Panc1 (cell line): ENCODE measurements at regions not wholly inside any gene's neighbourhood (a gene's known extent, or its start where the extent isn't known, plus 50 kb on each side); places are given as distances from the start of the nearest gene placed in this dataset.

Experiments
- ATAC-seq: fragments of 200-7000 bp; cut with Tn5 transposase; 2 replicates; pipeline ENCODE4 v1.9.1; 2020; ENCODE audit warnings: mild to moderate bottlenecking, moderate library complexity
- BruUV-seq: library from RNA; stranded (reverse); fragments of 400-500 nt; replicated peaks from 2 replicates; lab custom pipeline; 2021; lab: Mats Ljungman, UMichigan
- CTCF ChIA-PET: fragments of 300-600 bp; sonication (Branson Sonifier 250); formaldehyde crosslinking; loops from one replicate; lab custom pipeline; 2022; ENCODE audit warnings: antibody characterized with exemption; lab: Charles Lee
- POLR2A ChIA-PET: fragments of 300-600 bp; sonication (Branson Sonifier 250); formaldehyde crosslinking; loops from one replicate; lab custom pipeline; 2022; ENCODE audit warnings: antibody characterized with exemption; lab: Charles Lee
- DNase-seq: peaks from one replicate; pipeline ENCODE4 v3.0.0-alpha.2; 2010; ENCODE audit warnings: low read depth, low spot score
- H3K27ac ChIP-seq: 2 replicates; pipeline ENCODE4 v1.5.1; 2011; ENCODE audit warnings: mild to moderate bottlenecking, low read length, inconsistent platforms
- H3K27me3 ChIP-seq: fragments of 200-500 bp; sonication (Bioruptor generic); 2 replicates; pipeline ENCODE4 v1.6.0; 2014; ENCODE audit warnings: low read length, inconsistent platforms; ENCODE audit not compliant: control insufficient read depth, insufficient read depth
- H3K36me3 ChIP-seq: fragments of 200-500 bp; sonication (Bioruptor generic); 2 replicates; pipeline ENCODE4 v1.5.1; 2014; ENCODE audit warnings: inconsistent platforms, mild to moderate bottlenecking, low read length, moderate library complexity; ENCODE audit not compliant: control insufficient read depth, insufficient read depth
- H3K4me1 ChIP-seq: 2 replicates; pipeline ENCODE4 v1.5.1; 2011; ENCODE audit warnings: inconsistent platforms, mild to moderate bottlenecking, low read length, moderate library complexity; ENCODE audit not compliant: control insufficient read depth, insufficient read depth
- H3K4me3 ChIP-seq, 2 experiments: 2 replicates each; pipeline ENCODE4 v1.5.1; 2011 to 2012; ENCODE audit warnings: low read depth in 2 of 2, low read length in 2 of 2, mild to moderate bottlenecking in 2 of 2, inconsistent platforms in 1 of 2, moderate library complexity in 1 of 2
- H3K9me3 ChIP-seq: fragments of 200-500 bp; sonication (Bioruptor generic); 2 replicates; pipeline ENCODE4 v1.5.1; 2014; ENCODE audit warnings: low read depth, mild to moderate bottlenecking, inconsistent platforms, low read length, moderate library complexity; ENCODE audit not compliant: control insufficient read depth, insufficient read depth
- POLR2AphosphoS5 ChIP-seq: IDR thresholded peaks from 2 replicates; pipeline ENCODE4 v1.6.1; 2012; ENCODE audit warnings: mild to moderate bottlenecking, low read depth, low read length, moderate library complexity
- SIN3A ChIP-seq: IDR thresholded peaks from 2 replicates; pipeline ENCODE4 v1.6.1; 2012; ENCODE audit warnings: low read depth, mild to moderate bottlenecking, low read length, moderate library complexity, borderline replicate concordance; ENCODE audit not compliant: insufficient read depth
- TCF7L2 ChIP-seq: IDR thresholded peaks from 2 replicates; pipeline ENCODE4 v1.6.1; 2011; ENCODE audit warnings: mild to moderate bottlenecking, low read depth, low read length, inconsistent platforms
- in situ Hi-C: cut with HindIII; loops from 2 replicates; pipeline ENCODE4 v1.10.0; 2016; ENCODE audit warnings: low sequenced_read_pairs, low pct_unique_long_range_greater_than_20kb
- intact Hi-C: fragments of 100-400 bp; cut with micrococcal nuclease; formaldehyde crosslinking; loops from one replicate; pipeline ENCODE4 v1.10.0; 2022; ENCODE audit not compliant: unreplicated experiment
- TF ChIP-seq, protein P1 (sequence below), 2 experiments: IDR thresholded peaks; 2 replicates each; pipeline ENCODE4 v1.6.1; 2011 to 2012; ENCODE audit warnings: low read depth in 2 of 2, control low read depth in 1 of 2, low read length in 1 of 2, mild to moderate bottlenecking in 1 of 2, moderate library complexity in 1 of 2; ENCODE audit not compliant: insufficient read depth in 1 of 2
- TF ChIP-seq, protein P2 (sequence below): fragments of 450-650 bp; IDR thresholded peaks from 2 replicates; pipeline ENCODE4 v1.5.1; 2017; ENCODE audit warnings: mild to moderate bottlenecking

DNA sequence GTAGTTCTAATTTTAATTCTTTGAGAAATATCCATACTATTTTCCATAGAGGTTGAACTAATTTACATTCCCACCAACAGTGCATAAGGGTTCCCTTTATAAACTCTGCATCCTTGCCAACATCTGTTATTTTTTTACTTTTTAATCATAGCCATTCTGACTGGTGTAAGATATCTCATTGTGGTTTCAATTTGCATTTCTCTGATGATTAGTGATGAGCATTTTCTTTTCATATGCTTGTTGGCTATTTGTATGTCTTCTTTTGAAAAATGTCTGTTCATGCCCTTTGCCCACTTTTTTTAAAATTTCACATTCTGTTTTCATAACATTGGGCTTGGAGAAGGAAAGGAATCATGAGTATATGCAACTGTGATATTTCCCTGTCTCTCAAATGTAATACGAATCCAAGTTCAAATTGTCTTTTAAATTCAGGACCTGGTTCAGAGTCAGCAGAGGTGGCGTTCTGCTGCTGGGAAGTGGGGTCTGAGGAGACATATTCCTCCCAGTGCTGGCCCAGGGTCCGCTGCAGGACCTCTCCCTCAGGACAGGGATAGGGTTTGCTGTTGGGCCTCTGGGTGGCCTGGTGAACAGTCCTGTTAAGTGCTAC lies 81.2 kb upstream of the ETV6 start:
- no TSS peak for BruUV-seq
- in situ Hi-C loops (no loop called here), intact Hi-C loops (no loop called here)
- no peak for DNase-seq
- H3K36me3 ChIP-seq: no peaks in the 10 kb centered on the region
- ChIA-PET POLR2A (no interaction called here), CTCF (no interaction called here)
- H3K27ac ChIP-seq: no peak overlapping the region
- TF ChIP-seq, protein P1, sequence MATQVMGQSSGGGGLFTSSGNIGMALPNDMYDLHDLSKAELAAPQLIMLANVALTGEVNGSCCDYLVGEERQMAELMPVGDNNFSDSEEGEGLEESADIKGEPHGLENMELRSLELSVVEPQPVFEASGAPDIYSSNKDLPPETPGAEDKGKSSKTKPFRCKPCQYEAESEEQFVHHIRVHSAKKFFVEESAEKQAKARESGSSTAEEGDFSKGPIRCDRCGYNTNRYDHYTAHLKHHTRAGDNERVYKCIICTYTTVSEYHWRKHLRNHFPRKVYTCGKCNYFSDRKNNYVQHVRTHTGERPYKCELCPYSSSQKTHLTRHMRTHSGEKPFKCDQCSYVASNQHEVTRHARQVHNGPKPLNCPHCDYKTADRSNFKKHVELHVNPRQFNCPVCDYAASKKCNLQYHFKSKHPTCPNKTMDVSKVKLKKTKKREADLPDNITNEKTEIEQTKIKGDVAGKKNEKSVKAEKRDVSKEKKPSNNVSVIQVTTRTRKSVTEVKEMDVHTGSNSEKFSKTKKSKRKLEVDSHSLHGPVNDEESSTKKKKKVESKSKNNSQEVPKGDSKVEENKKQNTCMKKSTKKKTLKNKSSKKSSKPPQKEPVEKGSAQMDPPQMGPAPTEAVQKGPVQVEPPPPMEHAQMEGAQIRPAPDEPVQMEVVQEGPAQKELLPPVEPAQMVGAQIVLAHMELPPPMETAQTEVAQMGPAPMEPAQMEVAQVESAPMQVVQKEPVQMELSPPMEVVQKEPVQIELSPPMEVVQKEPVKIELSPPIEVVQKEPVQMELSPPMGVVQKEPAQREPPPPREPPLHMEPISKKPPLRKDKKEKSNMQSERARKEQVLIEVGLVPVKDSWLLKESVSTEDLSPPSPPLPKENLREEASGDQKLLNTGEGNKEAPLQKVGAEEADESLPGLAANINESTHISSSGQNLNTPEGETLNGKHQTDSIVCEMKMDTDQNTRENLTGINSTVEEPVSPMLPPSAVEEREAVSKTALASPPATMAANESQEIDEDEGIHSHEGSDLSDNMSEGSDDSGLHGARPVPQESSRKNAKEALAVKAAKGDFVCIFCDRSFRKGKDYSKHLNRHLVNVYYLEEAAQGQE (IDR thresholded peaks at IDR 0.05; ENCODE audit: insufficient read depth in 1 of 2, low read depth in 2 of 2, low read length in 1 of 2): no peak
- TF ChIP-seq TCF7L2 (no peak), POLR2AphosphoS5 (no peak), SIN3A (no peak)
- TF ChIP-seq, protein P2, sequence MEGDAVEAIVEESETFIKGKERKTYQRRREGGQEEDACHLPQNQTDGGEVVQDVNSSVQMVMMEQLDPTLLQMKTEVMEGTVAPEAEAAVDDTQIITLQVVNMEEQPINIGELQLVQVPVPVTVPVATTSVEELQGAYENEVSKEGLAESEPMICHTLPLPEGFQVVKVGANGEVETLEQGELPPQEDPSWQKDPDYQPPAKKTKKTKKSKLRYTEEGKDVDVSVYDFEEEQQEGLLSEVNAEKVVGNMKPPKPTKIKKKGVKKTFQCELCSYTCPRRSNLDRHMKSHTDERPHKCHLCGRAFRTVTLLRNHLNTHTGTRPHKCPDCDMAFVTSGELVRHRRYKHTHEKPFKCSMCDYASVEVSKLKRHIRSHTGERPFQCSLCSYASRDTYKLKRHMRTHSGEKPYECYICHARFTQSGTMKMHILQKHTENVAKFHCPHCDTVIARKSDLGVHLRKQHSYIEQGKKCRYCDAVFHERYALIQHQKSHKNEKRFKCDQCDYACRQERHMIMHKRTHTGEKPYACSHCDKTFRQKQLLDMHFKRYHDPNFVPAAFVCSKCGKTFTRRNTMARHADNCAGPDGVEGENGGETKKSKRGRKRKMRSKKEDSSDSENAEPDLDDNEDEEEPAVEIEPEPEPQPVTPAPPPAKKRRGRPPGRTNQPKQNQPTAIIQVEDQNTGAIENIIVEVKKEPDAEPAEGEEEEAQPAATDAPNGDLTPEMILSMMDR: no peak
- no peak overlapping the region for H3K4me3 ChIP-seq
- no peak for ATAC-seq
- no peaks in the 10 kb centered on the region for H3K27me3 ChIP-seq
- no peaks in the 10 kb centered on the region for H3K4me1 ChIP-seq
- H3K9me3 ChIP-seq: no peaks in the 10 kb centered on the region

DNA sequence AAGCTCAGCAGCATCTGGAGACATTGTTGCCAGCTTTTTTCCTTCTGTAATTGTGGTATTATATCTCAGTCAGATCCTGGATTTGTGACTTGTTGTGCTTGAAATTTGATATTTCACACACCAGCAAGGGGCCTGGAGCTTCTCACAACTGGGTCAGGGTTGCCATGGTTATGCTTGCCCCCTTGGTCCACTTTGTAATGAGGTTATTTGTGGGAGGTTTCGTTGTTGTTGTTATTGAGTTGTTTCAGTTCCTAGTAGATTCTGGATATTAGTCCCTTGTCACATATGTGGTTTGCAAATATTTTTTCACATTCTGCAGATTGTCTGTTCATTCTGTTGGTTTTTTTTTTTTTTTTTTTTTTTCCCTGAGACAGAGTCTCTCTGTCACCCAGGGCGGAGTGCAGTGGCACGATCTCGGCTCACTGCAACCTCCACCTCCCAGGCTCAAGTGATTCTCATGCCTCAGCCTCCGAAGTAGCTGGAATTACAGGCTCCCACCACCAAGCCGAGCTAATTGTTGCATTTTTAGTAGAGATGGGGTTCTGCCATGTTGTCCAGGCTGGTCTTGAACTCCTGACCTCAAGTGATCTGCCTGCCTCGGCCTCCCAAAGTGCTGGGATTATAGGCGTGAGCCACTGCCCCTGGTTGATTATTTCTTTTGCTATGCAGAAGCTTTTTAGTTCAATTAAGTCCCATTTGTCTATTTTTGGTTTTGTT lies 80.6 kb upstream of the ETV6 start:
- H3K27me3 ChIP-seq: no peaks in the 10 kb centered on the region
- no peak overlapping the region for H3K4me3 ChIP-seq
- no peaks in the 10 kb centered on the region for H3K9me3 ChIP-seq
- BruUV-seq: no TSS peak
- in situ Hi-C loops: no loop called here
- H3K27ac ChIP-seq: no peak overlapping the region
- intact Hi-C loops: no loop called here
- ATAC-seq: no peak
- CTCF ChIA-PET: no interaction called here
- TF ChIP-seq, protein P1 (IDR thresholded peaks at IDR 0.05; ENCODE audit: insufficient read depth in 1 of 2, low read depth in 2 of 2, low read length in 1 of 2): no peak
- no peak for TF ChIP-seq POLR2AphosphoS5
- TF ChIP-seq SIN3A: no peak
- TF ChIP-seq TCF7L2: no peak
- TF ChIP-seq, protein P2: no peak
- H3K36me3 ChIP-seq: no peaks in the 10 kb centered on the region
- DNase-seq: no peak
- no peaks in the 10 kb centered on the region for H3K4me1 ChIP-seq
- POLR2A ChIA-PET: no interaction called here
